SK-N-SH (cell line): ENCODE measurements at regions not wholly inside any gene's neighbourhood (a gene's known extent, or its start where the extent isn't known, plus 50 kb on each side); places are given as distances from the start of the nearest gene placed in this dataset.
"Not testable (repeated sequence)": the region's sequence is repeated elsewhere in the genome, so short reads cannot be mapped to it uniquely, and the experiment has no call there.

ENCODE experiments used
- CTCF ChIA-PET: fragments of 300-600, 350-600 bp; formaldehyde crosslinking; extraction: SDS; loops from one replicate; lab custom pipeline; 2021; lab: Yijun Ruan, JAX
- POLR2A ChIA-PET: fragments of 350-600 bp; sonication (Branson Sonifier 250); formaldehyde crosslinking; extraction: SDS; loops from one replicate; lab custom pipeline; 2020; ENCODE audit warnings: antibody characterized with exemption, inconsistent platforms; lab: Yijun Ruan, JAX
- DNase-seq: peaks from one replicate; pipeline ENCODE4 v3.0.0; 2012
- H2AFZ ChIP-seq: fragments of 200-600 bp; sonication (generic); 2 replicates; pipeline ENCODE4 v1.8.1; 2016; ENCODE audit warnings: antibody characterized with exemption, mild to moderate bottlenecking, low read depth
- H3F3A ChIP-seq: fragments of 200-600 bp; sonication (generic); replicated peaks from 2 replicates; pipeline ENCODE3; 2016; ENCODE audit warnings: antibody characterized with exemption, mild to moderate bottlenecking; ENCODE audit not compliant: insufficient read depth
- H3K27ac ChIP-seq, 2 experiments: fragments of 200-500 bp in 1 of 2; fragments of 200-600 bp in 1 of 2; sonication (Bioruptor generic) in 1 of 2; sonication (generic), shearing (Covaris generic) in 1 of 2; 2 replicates each; pipeline versions ENCODE4 v1.5.1 to v1.6.1; 2014 to 2016; ENCODE audit warnings: low read depth in 2 of 2, inconsistent platforms in 1 of 2, low read length in 1 of 2, mild to moderate bottlenecking in 1 of 2, mixed read lengths in 1 of 2
- H3K27me3 ChIP-seq: fragments of 200-600 bp; sonication (generic), shearing (Covaris generic); 2 replicates; pipeline ENCODE4 v1.6.1; 2016; ENCODE audit warnings: mixed run types; ENCODE audit not compliant: insufficient read depth
- H3K36me3 ChIP-seq, 2 experiments: fragments of 200-500 bp in 1 of 2; fragments of 200-600 bp in 1 of 2; sonication (Bioruptor generic) in 1 of 2; sonication (generic) in 1 of 2; replicated peaks in 1 of 2; 2 replicates each; pipeline versions ENCODE3 to v1.5.1; 2014 to 2016; ENCODE audit warnings: low read length in 1 of 2, mild to moderate bottlenecking in 1 of 2; ENCODE audit not compliant: insufficient read depth in 2 of 2, control insufficient read depth in 1 of 2
- H3K4me1 ChIP-seq, 2 experiments: fragments of 200-500 bp in 1 of 2; fragments of 200-600 bp in 1 of 2; sonication (Bioruptor generic) in 1 of 2; sonication (generic), shearing (Covaris generic) in 1 of 2; 2 replicates each; pipeline versions ENCODE4 v1.5.1 to v1.6.1; 2014 to 2016; ENCODE audit warnings: low read depth in 1 of 2, low read length in 1 of 2, mixed run types in 1 of 2; ENCODE audit not compliant: insufficient read depth in 2 of 2, control insufficient read depth in 1 of 2
- H3K4me2 ChIP-seq: fragments of 200-600 bp; sonication (generic), shearing (Covaris generic); 2 replicates; pipeline ENCODE4 v1.6.1; 2017; ENCODE audit warnings: mixed run types
- H3K4me3 ChIP-seq, 2 experiments: fragments of 200-500 bp in 1 of 2; fragments of 200-600 bp in 1 of 2; sonication (Bioruptor generic) in 1 of 2; sonication (generic), shearing (Covaris generic) in 1 of 2; 2 replicates each; pipeline versions ENCODE4 v1.5.1 to v1.8.1; 2014 to 2016; ENCODE audit warnings: low read depth in 2 of 2, inconsistent platforms in 1 of 2, low read length in 1 of 2, mild to moderate bottlenecking in 1 of 2, mixed read lengths in 1 of 2, moderate library complexity in 1 of 2
- H3K79me2 ChIP-seq: fragments of 200-600 bp; sonication (generic); 2 replicates; pipeline ENCODE4 v1.8.1; 2017; ENCODE audit warnings: mild to moderate bottlenecking; ENCODE audit not compliant: insufficient read depth
- H3K9ac ChIP-seq: fragments of 200-600 bp; sonication (generic); 2 replicates; pipeline ENCODE4 v1.6.1; 2017; ENCODE audit warnings: mixed run types
- H3K9me2 ChIP-seq: fragments of 200-600 bp; sonication (generic); 2 replicates; pipeline ENCODE4 v1.6.1; 2017; ENCODE audit warnings: mixed run types
- H3K9me3 ChIP-seq: fragments of 200-600 bp; sonication (generic); 2 replicates; pipeline ENCODE4 v1.6.1; 2017; ENCODE audit warnings: mixed run types, mild to moderate bottlenecking, moderate library complexity
- H4K20me1 ChIP-seq: fragments of 200-600 bp; sonication (generic); 2 replicates; pipeline ENCODE4 v1.6.1; 2017; ENCODE audit warnings: mild to moderate bottlenecking, mixed run types; ENCODE audit not compliant: insufficient read depth
- ELF1 ChIP-seq: IDR thresholded peaks from 2 replicates; pipeline ENCODE4 v1.4.0; 2012
- FOSL2 ChIP-seq: IDR thresholded peaks from 2 replicates; pipeline ENCODE4 v1.4.0; 2012; ENCODE audit warnings: low read depth, mild to moderate bottlenecking, moderate library complexity, borderline replicate concordance
- GABPA ChIP-seq: IDR thresholded peaks from 2 replicates; pipeline ENCODE4 v1.4.0; 2012; ENCODE audit warnings: low read depth, mild to moderate bottlenecking
- GATA2 ChIP-seq: sonication (generic); formaldehyde crosslinking; IDR thresholded peaks from 2 replicates; pipeline ENCODE4 v1.5.0; 2020; ENCODE audit warnings: mild to moderate bottlenecking, missing genetic modification reagents
- IRF3 ChIP-seq: fragments of 150-350 bp; IDR thresholded peaks from 2 replicates; pipeline ENCODE4 v1.6.1; 2016; ENCODE audit warnings: mild to moderate bottlenecking, low read depth, low read length
- JUND ChIP-seq: IDR thresholded peaks from 2 replicates; pipeline ENCODE4 v1.4.0; 2012
- MAX ChIP-seq: IDR thresholded peaks from 2 replicates; pipeline ENCODE4 v1.4.0; 2012; ENCODE audit warnings: low read depth
- MEF2A ChIP-seq: IDR thresholded peaks from 2 replicates; pipeline ENCODE4 v1.4.0; 2012; ENCODE audit warnings: low read depth, borderline replicate concordance
- NFIC ChIP-seq: IDR thresholded peaks from 2 replicates; pipeline ENCODE4 v1.4.0; 2012; ENCODE audit warnings: borderline replicate concordance
- NRF1 ChIP-seq: IDR thresholded peaks from 2 replicates; pipeline ENCODE4 v1.6.1; 2012; ENCODE audit warnings: low read depth, mild to moderate bottlenecking, low read length
- RAD21 ChIP-seq: IDR thresholded peaks from 2 replicates; pipeline ENCODE4 v1.6.1; 2012; ENCODE audit warnings: mild to moderate bottlenecking, low read length
- RCOR1 ChIP-seq: fragments of 150-350 bp; IDR thresholded peaks from 2 replicates; pipeline ENCODE4 v1.6.1; 2017; ENCODE audit warnings: antibody characterized with exemption, low read length
- TAF1 ChIP-seq: IDR thresholded peaks from 2 replicates; pipeline ENCODE4 v1.6.1; 2012; ENCODE audit warnings: low read depth, mild to moderate bottlenecking, low read length, moderate library complexity, borderline replicate concordance
- TEAD4 ChIP-seq: IDR thresholded peaks from 2 replicates; pipeline ENCODE4 v1.4.0; 2012; ENCODE audit warnings: mild to moderate bottlenecking, borderline replicate concordance; ENCODE audit not compliant: insufficient read depth
- ZBTB33 ChIP-seq: IDR thresholded peaks from 2 replicates; pipeline ENCODE4 v1.4.0; 2012; ENCODE audit warnings: low read depth, borderline replicate concordance
- WGBS: methylation state at CpG from one replicate; pipeline ENCODE4 v1.1.6; 2017; ENCODE audit warnings: low lambda C conversion rate; 5-methylcytosine and 5-hydroxymethylcytosine counted together
- TF ChIP-seq, protein P1 (sequence below): fragments of 200-600 bp; sonication (generic); IDR thresholded peaks from 2 replicates; pipeline ENCODE4 v1.6.1; 2017; ENCODE audit warnings: antibody characterized with exemption, mild to moderate bottlenecking, moderate library complexity

GRCh38 chr7:57646219-57646900, 196.4 kb downstream of the ZNF716 start:
- Histone ChIP-seq H3K79me2 (no peaks in the 10 kb centered on the region), H3K27me3 (no peaks in the 10 kb centered on the region), H3K9me3 (no peaks in the 10 kb centered on the region), H3F3A (no peaks in the 10 kb centered on the region), H3K4me2 (no peak overlapping the region), H2AFZ (no peak overlapping the region), H3K9me2 (no peaks in the 10 kb centered on the region), H3K4me3 (peak overlapping the region in 1 of 2 experiments; percentile 1; a peak in 1 of 4 replicates), H3K27ac (no peak overlapping the region), H3K9ac (no peak overlapping the region), H3K36me3 (no peaks in the 10 kb centered on the region), H3K4me1 (no peaks in the 10 kb centered on the region; a peak in 1 of 4 replicates), H4K20me1 (no peaks in the 10 kb centered on the region)
- TF ChIP-seq GABPA = no peak
- TF ChIP-seq FOSL2 = no peak
- no peak for TF ChIP-seq ELF1
- TF ChIP-seq, protein P1, sequence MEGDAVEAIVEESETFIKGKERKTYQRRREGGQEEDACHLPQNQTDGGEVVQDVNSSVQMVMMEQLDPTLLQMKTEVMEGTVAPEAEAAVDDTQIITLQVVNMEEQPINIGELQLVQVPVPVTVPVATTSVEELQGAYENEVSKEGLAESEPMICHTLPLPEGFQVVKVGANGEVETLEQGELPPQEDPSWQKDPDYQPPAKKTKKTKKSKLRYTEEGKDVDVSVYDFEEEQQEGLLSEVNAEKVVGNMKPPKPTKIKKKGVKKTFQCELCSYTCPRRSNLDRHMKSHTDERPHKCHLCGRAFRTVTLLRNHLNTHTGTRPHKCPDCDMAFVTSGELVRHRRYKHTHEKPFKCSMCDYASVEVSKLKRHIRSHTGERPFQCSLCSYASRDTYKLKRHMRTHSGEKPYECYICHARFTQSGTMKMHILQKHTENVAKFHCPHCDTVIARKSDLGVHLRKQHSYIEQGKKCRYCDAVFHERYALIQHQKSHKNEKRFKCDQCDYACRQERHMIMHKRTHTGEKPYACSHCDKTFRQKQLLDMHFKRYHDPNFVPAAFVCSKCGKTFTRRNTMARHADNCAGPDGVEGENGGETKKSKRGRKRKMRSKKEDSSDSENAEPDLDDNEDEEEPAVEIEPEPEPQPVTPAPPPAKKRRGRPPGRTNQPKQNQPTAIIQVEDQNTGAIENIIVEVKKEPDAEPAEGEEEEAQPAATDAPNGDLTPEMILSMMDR = no peak
- TF ChIP-seq MEF2A = no peak
- TF ChIP-seq TAF1 = no peak
- TF ChIP-seq RAD21 = no peak
- no peak for TF ChIP-seq ZBTB33
- TF ChIP-seq GATA2 (CRISPR knock-in tag) = no peak
- TF ChIP-seq NFIC = no peak
- TF ChIP-seq TEAD4 = no peak
- 27% methylated on average over 25 of the region's 32 CpGs for WGBS
- ChIA-PET CTCF (no interaction called here), POLR2A (no interaction called here)
- no peak for DNase-seq

- CTCF ChIA-PET = no interaction called here
- peak; percentile 67 for DNase-seq
- H3K79me2 ChIP-seq = no peaks in the 10 kb centered on the region
- H3K9me3 ChIP-seq = no peaks in the 10 kb centered on the region
- no peak overlapping the region for H3K4me2 ChIP-seq
- no peaks in the 10 kb centered on the region for H3K9me2 ChIP-seq
- H2AFZ ChIP-seq = no peak overlapping the region
- H3F3A ChIP-seq = no peaks in the 10 kb centered on the region
- no peaks in the 10 kb centered on the region; a peak in 1 of 4 replicates for H3K4me1 ChIP-seq
- peak overlapping the region in 1 of 2 experiments; percentile 12; a peak in 1 of 4 replicates for H3K4me3 ChIP-seq
- POLR2A ChIA-PET = no interaction called here
- whole genome bisulfite sequencing = 14% methylated on average over 24 of the region's 24 CpGs
- H3K36me3 ChIP-seq = no peaks in the 10 kb centered on the region
- no peak for TF ChIP-seq IRF3
- no peak for TF ChIP-seq MAX
- no peak for TF ChIP-seq TEAD4
- no peak for TF ChIP-seq NFIC
- no peak for TF ChIP-seq JUND
- peak; percentile 41; the same call in 1 of the 2 replicates for TF ChIP-seq NRF1
- TF ChIP-seq, protein P1 = no peak
- no peak for TF ChIP-seq FOSL2
- TF ChIP-seq RCOR1 = no peak
- no peaks in the 10 kb centered on the region for H3K27me3 ChIP-seq
- H3K27ac ChIP-seq = no peak overlapping the region
- no peaks in the 10 kb centered on the region for H4K20me1 ChIP-seq
- H3K9ac ChIP-seq = no peak overlapping the region
Measured at GRCh38 chr7:57646901-57647246, 196.9 kb downstream of the ZNF716 start.

DNA sequence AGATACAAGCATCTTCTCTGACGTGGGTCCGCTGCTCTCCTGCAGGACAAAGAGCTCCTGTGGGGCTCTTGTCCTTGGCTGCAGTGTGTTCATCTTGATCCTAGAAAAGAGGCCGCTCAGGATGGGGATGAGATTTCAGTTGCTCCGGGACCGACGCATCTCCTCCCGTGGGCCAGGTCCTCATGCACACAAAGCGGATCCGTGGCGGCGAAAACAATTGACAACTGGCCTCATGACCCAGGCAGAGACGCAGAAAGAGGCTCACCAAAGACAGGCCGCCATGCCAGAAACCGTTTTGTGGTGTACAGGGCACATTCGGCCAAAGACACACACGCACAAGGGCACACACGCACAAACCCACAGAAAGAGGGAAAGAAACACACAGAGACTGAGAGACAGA, 200.4 kb downstream of the ZNF716 start:
- H3K4me1 ChIP-seq, H2AFZ ChIP-seq, H3K9me3 ChIP-seq, H3K79me2 ChIP-seq, DNase-seq, POLR2A ChIA-PET, H3K27ac ChIP-seq, H3K36me3 ChIP-seq, H3K4me3 ChIP-seq, H4K20me1 ChIP-seq, H3K4me2 ChIP-seq, H3F3A ChIP-seq, H3K9ac ChIP-seq, CTCF ChIA-PET, H3K27me3 ChIP-seq, H3K9me2 ChIP-seq: not testable (repeated sequence)
- WGBS = 44% methylated on average over 17 of the region's 17 CpGs
